OCI-LY1 (cell line): ENCODE measurements at regions not wholly inside any gene's neighbourhood (a gene's known extent, or its start where the extent isn't known, plus 50 kb on each side); places are given as distances from the start of the nearest gene placed in this dataset.

ENCODE experiments used
- H2AFZ ChIP-seq: fragments of 200-600 bp; sonication (generic), shearing (Covaris generic); 2 replicates; pipeline ENCODE4 v1.6.0; 2014; ENCODE audit warnings: antibody characterized with exemption, mild to moderate bottlenecking, low read length
- H3F3A ChIP-seq: fragments of 200-600 bp; sonication (generic), shearing (Covaris generic); 2 replicates; pipeline ENCODE4 v1.6.0; 2014; ENCODE audit warnings: mild to moderate bottlenecking, antibody characterized with exemption, low read length, moderate library complexity; ENCODE audit not compliant: insufficient read depth
- H3K27ac ChIP-seq: fragments of 200-600 bp; sonication (generic); 2 replicates; pipeline ENCODE4 v1.5.1; 2014; ENCODE audit warnings: low read length, mixed run types, mild to moderate bottlenecking, low read depth; ENCODE audit not compliant: poor library complexity, severe bottlenecking
- H3K27me3 ChIP-seq: fragments of 200-600 bp; sonication (generic); 2 replicates; pipeline ENCODE4 v1.6.0; 2014; ENCODE audit warnings: antibody characterized with exemption, mild to moderate bottlenecking, low read length, moderate library complexity; ENCODE audit not compliant: insufficient read depth
- H3K36me3 ChIP-seq: fragments of 200-600 bp; sonication (generic); 2 replicates; pipeline ENCODE4 v1.6.1; 2014; ENCODE audit warnings: mild to moderate bottlenecking, antibody characterized with exemption, low read length, moderate library complexity, mixed read lengths; ENCODE audit not compliant: insufficient read depth
- H3K4me1 ChIP-seq: fragments of 200-600 bp; sonication (generic); 2 replicates; pipeline ENCODE4 v1.5.1; 2014; ENCODE audit warnings: mild to moderate bottlenecking, low read length, moderate library complexity; ENCODE audit not compliant: insufficient read depth, severe bottlenecking
- H3K4me2 ChIP-seq: fragments of 200-600 bp; sonication (generic), shearing (Covaris generic); 2 replicates; pipeline ENCODE4 v1.6.1; 2014; ENCODE audit warnings: low read length
- H3K4me3 ChIP-seq: fragments of 200-600 bp; sonication (generic); 2 replicates; pipeline ENCODE4 v1.5.1; 2014; ENCODE audit warnings: low read length, low read depth, mild to moderate bottlenecking, mixed read lengths; ENCODE audit not compliant: poor library complexity, severe bottlenecking
- H3K79me2 ChIP-seq: fragments of 200-600 bp; shearing (Covaris generic); 2 replicates; pipeline ENCODE4 v1.6.1; 2016; ENCODE audit warnings: mixed run types, low read length, mixed read lengths; ENCODE audit not compliant: insufficient read depth
- H3K9ac ChIP-seq: fragments of 200-600 bp; sonication (generic), shearing (Covaris generic); 2 replicates; pipeline ENCODE4 v1.6.1; 2014; ENCODE audit warnings: mild to moderate bottlenecking, low read length, mixed read lengths
- H3K9me2 ChIP-seq: fragments of 200-600 bp; sonication (generic), shearing (Covaris generic); 2 replicates; pipeline ENCODE4 v1.6.1; 2014; ENCODE audit warnings: low read depth, mild to moderate bottlenecking, low read length, mixed read lengths
- H3K9me3 ChIP-seq: fragments of 200-600 bp; shearing (Covaris generic); 2 replicates; pipeline ENCODE4 v1.6.1; 2014; ENCODE audit warnings: low read length, mixed read lengths
- H4K20me1 ChIP-seq: fragments of 200-600 bp; sonication (generic), shearing (Covaris generic); 2 replicates; pipeline ENCODE4 v1.6.0; 2016; ENCODE audit warnings: mild to moderate bottlenecking, low read length; ENCODE audit not compliant: insufficient read depth
- CTCF ChIP-seq: fragments of 200-600 bp; sonication (generic), shearing (Covaris generic); IDR thresholded peaks from 2 replicates; pipeline ENCODE4 v1.5.1; 2017; ENCODE audit warnings: mild to moderate bottlenecking, antibody characterized with exemption, low read length, moderate library complexity, mixed read lengths
- EZH2 ChIP-seq: fragments of 200-600 bp; sonication (generic), shearing (Covaris generic); IDR thresholded peaks from 2 replicates; pipeline ENCODE4 v1.8.0; 2017; ENCODE audit warnings: borderline replicate concordance, mixed run types, mild to moderate bottlenecking, antibody characterized with exemption, low read length, moderate library complexity, mixed read lengths

- Histone ChIP-seq H3K9me3 (no peaks in the 10 kb centered on the region), H4K20me1 (no peaks in the 10 kb centered on the region), H3K4me1 (no peaks in the 10 kb centered on the region), H3K27me3 (no peaks in the 10 kb centered on the region), H3K4me2 (no peak overlapping the region), H2AFZ (no peak overlapping the region), H3K9ac (no peak overlapping the region), H3K79me2 (no peaks in the 10 kb centered on the region), H3K27ac (no peak overlapping the region), H3K4me3 (no peak overlapping the region), H3K9me2 (no peaks in the 10 kb centered on the region), H3K36me3 (no peaks in the 10 kb centered on the region), H3F3A (no peaks in the 10 kb centered on the region)
- TF ChIP-seq CTCF = no peak
- TF ChIP-seq EZH2 = no peak
Measured at GRCh38 chr4:59945277-59945676, 1254.8 kb upstream of the ADGRL3 start.

- Histone ChIP-seq H3K9ac (no peak overlapping the region), H3K4me1 (no peaks in the 10 kb centered on the region), H3K4me3 (no peak overlapping the region), H2AFZ (no peak overlapping the region), H3K27me3 (no peaks in the 10 kb centered on the region), H3K9me2 (no peaks in the 10 kb centered on the region), H3K4me2 (no peak overlapping the region), H3K27ac (no peak overlapping the region), H4K20me1 (no peaks in the 10 kb centered on the region), H3F3A (no peaks in the 10 kb centered on the region), H3K79me2 (no peaks in the 10 kb centered on the region), H3K36me3 (no peaks in the 10 kb centered on the region), H3K9me3 (no peaks in the 10 kb centered on the region)
- TF ChIP-seq EZH2 = no peak
- no peak for TF ChIP-seq CTCF
Measured at GRCh38 chr4:59945716-59946115, 1254.4 kb upstream of the ADGRL3 start.

GRCh38 chr4:59956366-59956765, 1243.8 kb upstream of the ADGRL3 start:
- no peak overlapping the region for H3K27ac ChIP-seq

More at GRCh38 chr4:59956366-59956765, 1243.8 kb upstream of the ADGRL3 start:
- Histone ChIP-seq H3F3A (no peaks in the 10 kb centered on the region), H3K9me3 (no peaks in the 10 kb centered on the region), H2AFZ (no peak overlapping the region), H3K36me3 (no peaks in the 10 kb centered on the region), H3K79me2 (no peaks in the 10 kb centered on the region), H3K27me3 (no peaks in the 10 kb centered on the region), H3K9ac (no peak overlapping the region), H3K9me2 (no peaks in the 10 kb centered on the region), H3K4me1 (no peaks in the 10 kb centered on the region), H4K20me1 (no peaks in the 10 kb centered on the region), H3K4me2 (no peak overlapping the region), H3K4me3 (no peak overlapping the region)
- TF ChIP-seq EZH2 (no peak), CTCF (no peak)
